CD8-positive, alpha-beta memory T cell (primary cell): ENCODE measurements at regions not wholly inside any gene's neighbourhood (a gene's known extent, or its start where the extent isn't known, plus 50 kb on each side); places are given as distances from the start of the nearest gene placed in this dataset.
"Not testable (repeated sequence)": the region's sequence is repeated elsewhere in the genome, so short reads cannot be mapped to it uniquely, and the experiment has no call there.

Experiments
- CTCF ChIA-PET: fragments of 350-600 bp; sonication (Branson Sonifier 250); formaldehyde crosslinking; loops from one replicate; lab custom pipeline; 2021; ENCODE audit warnings: antibody characterized with exemption; lab: Charles Lee
- POLR2A ChIA-PET: fragments of 350-600 bp; sonication (Branson Sonifier 250); formaldehyde crosslinking; loops from one replicate; lab custom pipeline; 2021; ENCODE audit warnings: antibody characterized with exemption; lab: Charles Lee
- DNase-seq, 5 donors: peaks; one replicate each; pipeline versions ENCODE4 v3.0.0 to v3.0.0-alpha.2; 2020 to 2022; ENCODE audit warnings: mixed read lengths in 1 of 5
- H3K27ac ChIP-seq: one replicate; pipeline ENCODE4 v1.7.0; 2013; ENCODE audit warnings: low read depth, mild to moderate bottlenecking, low read length, moderate library complexity
- H3K27me3 ChIP-seq: 2 replicates; pipeline ENCODE4 v1.7.0; 2013; ENCODE audit warnings: low read length, mild to moderate bottlenecking; ENCODE audit not compliant: insufficient read depth, poor library complexity, severe bottlenecking
- H3K36me3 ChIP-seq: 2 replicates; pipeline ENCODE4 v1.7.0; 2013; ENCODE audit warnings: mild to moderate bottlenecking, low read length, moderate library complexity; ENCODE audit not compliant: insufficient read depth
- H3K4me1 ChIP-seq: 2 replicates; pipeline ENCODE4 v1.7.0; 2013; ENCODE audit warnings: mild to moderate bottlenecking, low read length, moderate library complexity; ENCODE audit not compliant: insufficient read depth
- H3K4me3 ChIP-seq: 2 replicates; pipeline ENCODE4 v1.7.0; 2013; ENCODE audit warnings: mild to moderate bottlenecking, low read length
- H3K9me3 ChIP-seq: 2 replicates; pipeline ENCODE4 v1.7.0; 2013; ENCODE audit warnings: mild to moderate bottlenecking, low read length
- H3K27ac Mint-ChIP-seq, 8 donors: one replicate each; pipeline ENCODE4 v1.8.0; 2020 to 2021; ENCODE audit warnings: mixed read lengths in 8 of 8, mild to moderate bottlenecking in 6 of 8, inconsistent platforms in 3 of 8, moderate library complexity in 3 of 8
- H3K27me3 Mint-ChIP-seq, 2 donors: one replicate each; pipeline ENCODE4 v1.8.0; 2020 to 2021; ENCODE audit warnings: mixed read lengths in 2 of 2, mild to moderate bottlenecking in 1 of 2, moderate library complexity in 1 of 2
- H3K36me3 Mint-ChIP-seq, 3 donors: one replicate each; pipeline ENCODE4 v1.8.0; 2020 to 2021; ENCODE audit warnings: mixed read lengths in 3 of 3, inconsistent platforms in 1 of 3, mild to moderate bottlenecking in 1 of 3
- H3K4me1 Mint-ChIP-seq, 3 donors: one replicate each; pipeline ENCODE4 v1.8.0; 2020 to 2021; ENCODE audit warnings: mixed read lengths in 3 of 3, inconsistent platforms in 1 of 3, mild to moderate bottlenecking in 1 of 3
- H3K4me3 Mint-ChIP-seq, 7 donors: one replicate each; pipeline ENCODE4 v1.8.0; 2020 to 2021; ENCODE audit warnings: mixed read lengths in 7 of 7, mild to moderate bottlenecking in 6 of 7, moderate library complexity in 4 of 7, inconsistent platforms in 2 of 7
- H3K9me3 Mint-ChIP-seq, 5 donors: one replicate each; pipeline ENCODE4 v1.8.0; 2020 to 2022; ENCODE audit warnings: mixed read lengths in 5 of 5, mild to moderate bottlenecking in 3 of 5, moderate library complexity in 2 of 5, inconsistent platforms in 1 of 5

DNA sequence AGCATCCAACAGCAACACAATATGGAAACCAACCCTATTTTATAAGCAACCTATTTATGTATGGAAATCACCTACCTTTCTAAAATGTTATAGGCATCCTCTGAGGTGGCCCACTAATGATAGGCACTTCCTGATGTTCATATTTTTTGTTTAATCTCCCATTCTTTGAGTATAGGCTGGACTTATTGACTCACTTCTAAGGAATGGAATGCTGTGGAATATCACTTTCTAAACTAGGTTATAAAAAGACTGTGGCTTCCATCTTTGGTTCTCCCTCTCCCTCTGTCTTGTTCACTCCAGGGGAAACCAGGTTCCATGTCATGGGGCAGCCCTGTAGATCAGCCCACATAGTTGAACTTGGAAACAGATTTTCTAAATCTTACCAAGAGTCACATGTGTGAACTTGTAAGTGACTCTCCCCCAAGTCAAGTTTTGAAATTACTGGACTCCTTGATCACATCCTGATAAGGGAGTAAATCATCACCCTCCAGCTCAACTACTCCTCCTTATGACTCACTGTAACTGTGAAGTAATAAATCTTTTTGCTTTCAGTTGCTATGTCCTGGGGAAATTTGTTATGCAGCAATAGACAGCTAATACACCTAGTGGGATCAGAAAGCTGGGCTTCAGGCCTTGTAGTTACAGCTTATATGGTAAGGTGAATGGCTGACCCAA is 133.6 kb upstream of the POMZP3 start:
- DNase-seq, H3K4me3 Mint-ChIP-seq, H3K4me3 ChIP-seq, CTCF ChIA-PET, H3K27ac Mint-ChIP-seq, H3K36me3 ChIP-seq, H3K9me3 ChIP-seq, POLR2A ChIA-PET, H3K27ac ChIP-seq, H3K27me3 ChIP-seq, H3K4me1 ChIP-seq, H3K36me3 Mint-ChIP-seq, H3K9me3 Mint-ChIP-seq, H3K27me3 Mint-ChIP-seq, H3K4me1 Mint-ChIP-seq: not testable (repeated sequence)

DNA sequence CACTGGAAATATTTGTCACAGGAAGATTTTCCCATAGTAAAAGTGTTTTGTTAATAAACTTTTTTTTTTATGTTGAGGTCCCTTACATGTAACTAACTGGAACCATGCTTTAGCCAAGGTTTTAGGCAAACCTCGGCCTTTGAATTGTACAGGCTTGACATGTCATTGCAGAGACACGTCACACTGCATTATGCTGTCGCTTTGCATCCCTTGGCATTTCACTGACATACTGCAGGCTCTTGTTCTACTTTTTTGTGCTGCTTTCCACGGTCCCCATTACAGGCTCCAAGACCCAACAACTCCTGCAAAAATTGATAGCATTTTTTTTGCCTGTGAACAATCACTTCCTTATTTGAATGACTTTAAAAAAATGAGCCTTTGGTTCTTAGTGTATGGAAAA is 112.5 kb upstream of the POMZP3 start:
- H3K36me3 Mint-ChIP-seq, H3K36me3 ChIP-seq, H3K9me3 Mint-ChIP-seq, H3K27me3 Mint-ChIP-seq, POLR2A ChIA-PET, H3K27ac Mint-ChIP-seq, H3K4me3 Mint-ChIP-seq, CTCF ChIA-PET, H3K27me3 ChIP-seq, DNase-seq, H3K27ac ChIP-seq, H3K4me1 ChIP-seq, H3K9me3 ChIP-seq, H3K4me3 ChIP-seq: not testable (repeated sequence)
- peaks cover 9 to 23% (median 15%) of the 10 kb centered on the region in 3 donors for H3K4me1 Mint-ChIP-seq

DNA sequence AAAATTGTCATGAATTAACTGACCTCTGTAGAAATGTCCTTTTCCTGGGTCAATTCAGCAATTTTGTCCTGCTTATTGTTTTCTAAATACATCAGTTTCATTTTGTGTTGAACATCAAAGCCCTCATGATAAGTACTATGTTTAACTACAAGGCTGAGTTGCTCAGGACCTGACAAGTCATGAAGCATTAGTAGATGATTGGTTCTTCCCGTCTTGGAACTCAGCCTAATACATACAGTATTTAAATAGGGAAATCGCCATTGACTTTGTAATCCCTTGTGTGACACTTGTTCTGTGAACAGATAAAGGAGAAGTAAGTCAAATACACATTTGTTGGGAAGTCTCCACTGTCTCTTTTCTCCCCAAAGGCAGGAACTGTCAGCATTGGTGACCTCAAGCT is 109.6 kb upstream of the POMZP3 start:
- H3K36me3 Mint-ChIP-seq, DNase-seq, H3K27ac ChIP-seq, H3K27me3 ChIP-seq, H3K36me3 ChIP-seq, H3K4me1 ChIP-seq, H3K27ac Mint-ChIP-seq, H3K9me3 ChIP-seq, H3K27me3 Mint-ChIP-seq, H3K9me3 Mint-ChIP-seq, H3K4me3 ChIP-seq, POLR2A ChIA-PET, CTCF ChIA-PET: not testable (repeated sequence)
- Mint-ChIP-seq H3K4me1 (peaks cover 9 to 23% (median 15%) of the 10 kb centered on the region in 3 donors), H3K4me3 (peak overlapping the region in 1 of 7 donors; percentile 68)

DNA sequence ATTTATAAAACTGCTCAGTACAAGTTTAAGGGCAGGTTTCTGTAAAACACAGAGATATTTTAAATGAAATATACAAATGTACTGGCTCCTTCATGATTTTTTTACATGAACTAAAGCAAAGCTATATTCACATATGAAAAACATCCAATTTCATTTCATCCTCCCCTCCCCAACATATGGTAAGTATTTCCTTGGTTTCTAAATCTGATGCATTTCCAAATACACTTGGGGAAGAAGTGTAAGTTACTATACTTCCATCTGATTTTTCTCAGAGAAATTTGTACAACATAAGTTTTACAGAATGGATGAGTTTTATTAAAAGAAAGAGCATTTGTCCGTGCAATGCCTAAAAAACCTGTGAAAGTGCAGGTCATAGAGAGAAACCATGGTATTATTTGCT is 109.0 kb upstream of the POMZP3 start:
- H3K4me1 ChIP-seq, H3K36me3 ChIP-seq, H3K9me3 ChIP-seq, H3K36me3 Mint-ChIP-seq, DNase-seq, H3K27me3 ChIP-seq, POLR2A ChIA-PET, H3K27me3 Mint-ChIP-seq, CTCF ChIA-PET, H3K27ac ChIP-seq, H3K9me3 Mint-ChIP-seq, H3K4me3 ChIP-seq: not testable (repeated sequence)
- H3K4me1 Mint-ChIP-seq = peaks cover 9 to 23% (median 15%) of the 10 kb centered on the region in 3 donors
- H3K27ac Mint-ChIP-seq = peak overlapping the region in 2 of 8 donors; percentile 24 to 39
- H3K4me3 Mint-ChIP-seq = peak overlapping the region in 2 of 7 donors; percentile 68 to 75

DNA sequence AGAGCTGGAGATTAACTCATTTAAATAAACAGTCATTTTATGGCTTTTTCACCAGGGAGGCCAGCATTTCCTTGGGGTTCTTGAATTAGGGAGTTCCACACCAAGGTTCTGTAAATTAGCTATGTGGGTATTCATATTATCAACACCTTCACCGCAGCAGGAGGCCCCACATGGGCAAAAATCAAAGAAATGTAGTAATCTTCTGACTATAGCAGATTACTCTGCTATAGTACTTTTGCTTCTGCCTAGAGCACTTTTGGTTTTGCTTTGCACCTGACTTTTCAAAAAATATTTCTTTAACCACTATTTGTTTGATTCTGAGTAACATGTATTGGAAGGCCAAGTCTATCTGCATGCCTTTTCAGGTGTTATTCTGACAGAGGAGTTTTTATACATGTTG is 108.6 kb upstream of the POMZP3 start:
- Mint-ChIP-seq H3K27ac (peak overlapping the region in 4 of 8 donors; percentile 58 to 72 (median 64)), H3K4me3 (peak overlapping the region in 5 of 7 donors; percentile 36 to 75 (median 61)), H3K4me1 (peaks cover 9 to 23% (median 15%) of the 10 kb centered on the region in 3 donors)
- H3K36me3 ChIP-seq, DNase-seq, POLR2A ChIA-PET, H3K4me3 ChIP-seq, H3K27me3 ChIP-seq, H3K4me1 ChIP-seq, H3K27ac ChIP-seq, H3K27me3 Mint-ChIP-seq, H3K9me3 Mint-ChIP-seq, H3K36me3 Mint-ChIP-seq, CTCF ChIA-PET, H3K9me3 ChIP-seq: not testable (repeated sequence)

DNA sequence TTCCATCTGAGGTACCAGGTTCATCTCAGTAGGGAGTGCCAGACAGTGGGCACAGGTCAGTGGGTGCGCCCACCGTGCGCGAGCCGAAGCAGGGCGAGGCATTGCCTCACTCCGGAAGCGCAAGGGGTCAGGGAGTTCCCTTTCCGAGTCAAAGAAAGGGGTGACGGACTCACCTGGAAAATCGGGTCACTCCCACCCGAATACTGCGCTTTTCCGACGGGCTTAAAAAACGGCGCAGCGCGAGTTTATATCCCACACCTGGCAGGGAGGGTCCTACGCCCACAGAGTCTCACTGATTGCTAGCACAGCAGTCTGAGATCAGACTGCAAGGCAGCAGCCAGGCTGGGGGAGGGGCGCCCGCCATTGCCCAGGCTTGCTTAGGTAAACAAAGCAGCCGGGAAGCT is 101.5 kb upstream of the POMZP3 start:
- H3K27ac Mint-ChIP-seq, H3K4me1 Mint-ChIP-seq, H3K36me3 Mint-ChIP-seq, H3K27me3 ChIP-seq, H3K27me3 Mint-ChIP-seq, H3K27ac ChIP-seq, H3K4me3 ChIP-seq, H3K36me3 ChIP-seq, H3K9me3 Mint-ChIP-seq, CTCF ChIA-PET, POLR2A ChIA-PET, H3K9me3 ChIP-seq, H3K4me3 Mint-ChIP-seq, H3K4me1 ChIP-seq: not testable (repeated sequence)
- DNase-seq = peak in 1 of 5 donors; percentile 39

DNA sequence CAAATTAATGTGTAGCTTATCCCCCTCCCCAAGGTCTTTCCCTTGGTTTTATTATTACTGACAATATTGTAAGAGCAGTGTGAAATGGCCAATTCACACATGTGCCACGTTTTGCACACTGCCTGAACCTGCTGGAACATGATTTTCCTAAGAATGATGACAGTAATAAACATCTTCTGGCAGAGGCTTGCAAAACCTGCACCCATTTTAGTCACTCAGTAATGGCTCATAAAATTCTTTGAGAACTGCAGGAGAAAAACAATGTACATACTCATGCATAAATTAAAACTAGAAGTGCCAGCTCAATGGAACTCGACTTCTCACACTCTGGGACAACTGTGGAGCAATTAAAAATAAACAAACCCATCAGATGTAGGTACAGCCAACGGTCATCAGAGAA is 96.8 kb upstream of the POMZP3 start:
- H3K36me3 ChIP-seq, H3K27me3 ChIP-seq, H3K27ac ChIP-seq, H3K27me3 Mint-ChIP-seq, H3K4me1 Mint-ChIP-seq, POLR2A ChIA-PET, DNase-seq, H3K9me3 ChIP-seq, H3K27ac Mint-ChIP-seq, H3K4me3 ChIP-seq, H3K9me3 Mint-ChIP-seq, H3K4me1 ChIP-seq, H3K36me3 Mint-ChIP-seq, CTCF ChIA-PET, H3K4me3 Mint-ChIP-seq: not testable (repeated sequence)

DNA sequence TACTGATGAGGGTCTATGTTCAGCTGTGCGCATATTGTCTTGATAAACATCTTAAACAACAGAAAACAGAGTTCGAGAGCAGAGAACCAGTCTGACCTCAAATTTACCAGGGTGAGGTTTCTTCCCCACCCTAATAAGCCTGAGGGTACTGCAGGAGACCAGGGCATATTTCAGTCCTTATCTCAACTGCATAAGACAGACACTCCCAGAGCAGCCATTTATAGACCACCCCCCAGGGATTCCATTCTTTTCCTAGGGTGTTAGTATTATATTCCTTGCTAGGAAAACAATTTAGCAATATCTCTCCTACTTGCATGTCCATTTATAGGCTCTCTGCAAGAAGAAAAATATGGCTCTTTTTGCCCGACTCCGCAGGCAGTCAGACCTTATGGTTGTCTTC is 89.5 kb upstream of the POMZP3 start:
- H3K27me3 Mint-ChIP-seq, H3K27me3 ChIP-seq, H3K4me1 Mint-ChIP-seq, H3K4me1 ChIP-seq, POLR2A ChIA-PET, H3K27ac ChIP-seq, H3K9me3 ChIP-seq, H3K36me3 Mint-ChIP-seq, H3K36me3 ChIP-seq, CTCF ChIA-PET, H3K4me3 Mint-ChIP-seq, H3K4me3 ChIP-seq, DNase-seq, H3K27ac Mint-ChIP-seq: not testable (repeated sequence)
- peaks cover 6 to 19% (median 15%) of the 10 kb centered on the region in 5 donors for H3K9me3 Mint-ChIP-seq

DNA sequence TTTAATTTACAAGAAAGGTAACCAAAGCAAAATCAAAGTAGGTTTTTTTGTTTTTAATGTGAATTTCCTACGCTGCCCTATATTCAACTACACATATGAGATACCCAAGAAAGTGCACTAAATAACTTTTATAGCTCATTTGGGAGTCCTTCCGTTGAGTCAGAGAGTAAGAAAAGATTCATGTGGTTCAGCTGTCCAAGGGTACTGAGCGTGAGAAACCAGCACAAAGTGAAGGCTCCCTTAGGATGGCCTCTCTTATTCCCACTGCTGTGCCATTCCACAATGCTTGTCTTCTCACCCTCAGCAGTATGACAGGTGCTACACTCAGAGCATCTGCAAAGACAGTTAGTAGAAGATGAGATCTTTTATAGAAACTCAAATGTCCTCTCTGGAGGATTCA is 85.8 kb upstream of the POMZP3 start:
- DNase-seq, H3K4me3 Mint-ChIP-seq, H3K36me3 Mint-ChIP-seq, CTCF ChIA-PET, H3K27ac Mint-ChIP-seq, POLR2A ChIA-PET, H3K4me1 ChIP-seq, H3K27me3 Mint-ChIP-seq, H3K4me3 ChIP-seq, H3K27me3 ChIP-seq, H3K27ac ChIP-seq, H3K36me3 ChIP-seq, H3K9me3 ChIP-seq, H3K4me1 Mint-ChIP-seq: not testable (repeated sequence)
- peaks cover 6 to 18% (median 15%) of the 10 kb centered on the region in 5 donors for H3K9me3 Mint-ChIP-seq
